ENCODE measurements at regions not wholly inside any gene's neighbourhood (a gene's known extent, or its start where the extent isn't known, plus 50 kb on each side); places are given as distances from the start of the nearest gene placed in this dataset.

- TF ChIP-seq CTCF (IDR thresholded peaks at IDR 0.05; ENCODE audit: low read depth, low read length), result no peak
- no peak for DNase-seq (ENCODE audit: low read depth, low spot score)
- in situ Hi-C loops (cut with HindIII; ENCODE audit: low sequenced_read_pairs), result no loop called here
- no peak overlapping the region for H3K4me3 ChIP-seq (ENCODE audit: low read depth, low read length)
Observed at GRCh38 chr16:79971237-79971572, 370.7 kb upstream of the MAF start.

DNA sequence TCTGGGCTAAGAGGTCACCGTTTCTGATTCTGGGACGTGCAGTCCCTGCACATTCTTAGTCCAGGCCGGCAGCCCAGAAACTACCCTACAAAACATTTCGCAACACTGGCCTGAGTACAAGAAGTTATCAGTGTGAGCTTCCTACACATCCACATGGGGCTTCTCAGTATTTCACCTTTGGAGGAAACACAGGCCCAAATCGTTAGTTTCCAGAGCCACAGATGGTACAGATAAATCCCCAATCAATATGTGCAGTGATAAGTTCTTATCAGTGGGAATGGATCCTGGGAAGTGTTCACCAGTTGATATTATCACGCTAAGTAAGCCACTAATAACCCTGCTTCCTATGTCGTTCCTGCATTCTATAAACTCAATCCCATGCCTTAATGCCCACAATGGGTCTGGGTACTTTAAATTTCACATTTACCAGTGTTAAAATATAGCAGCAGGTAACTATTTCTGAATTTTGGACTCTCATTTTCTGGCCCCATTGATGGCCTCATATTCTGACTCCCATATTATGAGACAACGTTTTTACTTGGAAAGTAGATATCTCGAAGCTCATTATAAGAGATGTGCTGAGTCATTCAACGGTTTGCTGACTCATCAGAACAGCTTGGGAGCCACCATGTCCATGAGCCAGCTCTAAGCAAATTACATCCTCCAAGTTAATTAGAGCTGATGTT lies 370.2 kb upstream of the MAF start:
- TF ChIP-seq CTCF (IDR thresholded peaks at IDR 0.05; ENCODE audit: low read depth, low read length), result no peak
- H3K4me3 ChIP-seq (ENCODE audit: low read depth, low read length), result no peak overlapping the region
- DNase-seq (ENCODE audit: low read depth, low spot score), result no peak
- in situ Hi-C loops (cut with HindIII; ENCODE audit: low sequenced_read_pairs), result no loop called here

DNA sequence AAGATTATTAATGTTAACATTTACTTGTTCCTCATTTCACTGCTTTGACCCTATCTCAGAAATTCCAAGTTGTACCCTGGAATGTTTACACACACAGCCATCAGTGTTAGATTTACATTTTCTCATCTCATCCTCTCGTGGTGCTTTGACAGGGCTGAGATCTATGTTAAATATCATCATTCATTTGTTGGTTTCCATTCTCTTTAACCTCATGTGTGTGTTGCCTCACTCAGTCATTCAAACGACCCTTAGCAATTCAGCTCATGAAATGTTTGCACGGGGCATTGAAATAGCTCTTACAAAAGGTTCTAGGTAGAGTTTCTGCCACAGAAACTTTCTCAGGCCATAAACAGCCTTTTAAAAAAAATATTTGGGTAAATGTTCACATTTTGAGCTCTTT lies 369.6 kb upstream of the MAF start:
- H3K4me3 ChIP-seq (ENCODE audit: low read depth, low read length), result no peak overlapping the region
- DNase-seq (ENCODE audit: low read depth, low spot score), result no peak
- TF ChIP-seq CTCF (IDR thresholded peaks at IDR 0.05; ENCODE audit: low read depth, low read length), result no peak
- in situ Hi-C loops (cut with HindIII; ENCODE audit: low sequenced_read_pairs), result no loop called here

DNA sequence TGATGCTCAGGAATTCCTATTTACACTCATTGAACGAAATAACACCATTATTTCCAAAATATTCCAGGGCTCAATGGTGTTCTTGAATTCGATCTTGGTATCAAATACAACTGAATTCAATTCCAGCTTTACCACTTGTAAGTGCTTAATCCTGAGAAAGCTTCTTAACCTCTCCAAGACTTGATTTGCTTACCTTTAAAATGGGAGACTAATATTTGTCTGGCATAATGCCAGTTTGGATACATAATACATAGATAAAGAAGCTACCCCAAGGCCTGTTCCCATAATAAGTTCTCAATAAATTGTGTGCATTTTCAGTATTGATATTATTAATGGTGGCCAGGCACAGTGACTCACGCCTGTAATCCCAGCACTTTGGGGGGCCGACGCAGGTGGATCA lies 368.9 kb upstream of the MAF start:
- in situ Hi-C loops (cut with HindIII; ENCODE audit: low sequenced_read_pairs), result no loop called here
- H3K4me3 ChIP-seq (ENCODE audit: low read depth, low read length), result no peak overlapping the region
- no peak for DNase-seq (ENCODE audit: low read depth, low spot score)
- TF ChIP-seq CTCF (IDR thresholded peaks at IDR 0.05; ENCODE audit: low read depth, low read length), result no peak

- H3K4me3 ChIP-seq (ENCODE audit: low read depth, low read length), result no peak overlapping the region
- DNase-seq (ENCODE audit: low read depth, low spot score), result no peak
- in situ Hi-C loops (cut with HindIII; ENCODE audit: low sequenced_read_pairs), result no loop called here
- no peak for TF ChIP-seq CTCF (IDR thresholded peaks at IDR 0.05; ENCODE audit: low read depth, low read length)
Observed at GRCh38 chr16:79966226-79966625, 365.7 kb upstream of the MAF start.

DNA sequence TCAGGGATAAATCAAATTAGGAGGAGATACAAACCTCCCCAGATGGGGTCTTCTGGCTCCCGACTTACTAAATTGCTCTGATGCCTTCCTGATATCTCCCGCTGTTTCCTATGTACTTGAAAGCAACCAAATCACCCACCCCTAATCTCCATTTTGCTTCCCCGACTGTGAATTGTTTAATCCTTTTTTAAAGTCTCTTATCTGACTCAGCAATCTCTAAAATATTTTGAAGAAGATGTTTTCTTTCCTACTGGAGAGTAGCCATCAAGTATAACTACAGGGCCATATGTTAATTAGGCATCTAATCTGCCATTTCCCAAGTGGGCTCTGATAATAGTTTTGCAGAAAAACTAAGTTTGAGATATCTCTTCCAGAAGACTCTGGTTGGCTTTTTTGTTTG lies 365.2 kb upstream of the MAF start:
- H3K4me3 ChIP-seq (ENCODE audit: low read depth, low read length), result no peak overlapping the region
- DNase-seq (ENCODE audit: low read depth, low spot score), result no peak
- no peak for TF ChIP-seq CTCF (IDR thresholded peaks at IDR 0.05; ENCODE audit: low read depth, low read length)
- in situ Hi-C loops (cut with HindIII; ENCODE audit: low sequenced_read_pairs), result no loop called here

GRCh38 chr16:79964104-79964503 lies 363.6 kb upstream of the MAF start:
- DNase-seq (ENCODE audit: low read depth, low spot score), result no peak
- in situ Hi-C loops (cut with HindIII; ENCODE audit: low sequenced_read_pairs), result no loop called here
- H3K4me3 ChIP-seq (ENCODE audit: low read depth, low read length), result no peak overlapping the region
- TF ChIP-seq CTCF (IDR thresholded peaks at IDR 0.05; ENCODE audit: low read depth, low read length), result no peak
